ENCODE measurements at regions not wholly inside any gene's neighbourhood (a gene's known extent, or its start where the extent isn't known, plus 50 kb on each side); places are given as distances from the start of the nearest gene placed in this dataset.

DNA sequence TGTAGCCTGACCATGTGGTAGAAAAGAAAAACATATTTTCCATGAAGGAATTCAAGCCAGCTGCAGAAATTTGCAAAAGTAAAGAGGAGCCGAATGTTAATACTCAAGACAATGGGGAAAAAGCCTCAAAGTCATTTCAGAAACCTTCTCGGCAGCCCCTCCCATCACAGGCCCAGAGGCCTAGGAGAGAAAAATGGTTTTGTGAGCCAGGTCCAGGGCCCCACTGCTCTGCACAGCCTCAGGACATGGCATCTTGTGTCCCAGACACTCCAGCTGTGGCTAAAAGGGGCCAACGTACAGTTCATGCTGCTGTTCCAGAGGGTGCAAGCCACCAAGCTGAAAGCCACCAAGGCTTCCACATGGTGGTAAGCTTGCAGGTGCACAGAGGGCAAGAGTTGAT, 50.9 kb upstream of the BBS12 start:
- TF ChIP-seq EHMT2 (IDR thresholded peaks at IDR 0.05; ENCODE audit: low read depth) (no peak), KDM1A (IDR thresholded peaks at IDR 0.05; ENCODE audit: low read depth) (no peak), CHD2 (IDR thresholded peaks at IDR 0.05; ENCODE audit: low read length, partially characterized antibody) (no peak), FOXS1 (CRISPR knock-in tag; IDR thresholded peaks at IDR 0.05) (no peak)
- Histone ChIP-seq H3K27ac (no peak overlapping the region), H3K9me3 (0 out of 3 replicates have a peak, but pooled peaks cover 3% of the 10 kb centered on the region), H3K4me1 (no peaks in the 10 kb centered on the region), H3K4me2 (no peak overlapping the region), H3K4me3 (no peak overlapping the region)
- DNase-seq (ENCODE audit: low read depth in 1 of 2, low spot score in 1 of 2) (no peak), FAIRE-seq (no peak), ATAC-seq (no peak)
- 77% methylated on average over 2 of the region's 3 CpGs for WGBS (ENCODE audit: missing lambda C conversion rate)
- POLR2A ChIA-PET: no interaction called here
- CTCF ChIA-PET: no interaction called here

Data from A549 (cell line).